ENCODE measurements at regions not wholly inside any gene's neighbourhood (a gene's known extent, or its start where the extent isn't known, plus 50 kb on each side); places are given as distances from the start of the nearest gene placed in this dataset.

GRCh38 chr6:6911391-6911790, 196.4 kb upstream of the RREB1 start:
- Mint-ChIP-seq H3K9me3 (no peaks in the 10 kb centered on the region; the same call in 1 of the 2 replicates), H3K36me3 (ENCODE audit: low read depth) (no peaks in the 10 kb centered on the region), H3K27ac (no peak overlapping the region), H3K27me3 (ENCODE audit: insufficient read depth) (peaks cover 7% of the 10 kb centered on the region), H3K4me1 (ENCODE audit: low read depth) (peaks cover 8% of the 10 kb centered on the region; the same call in 1 of the 2 replicates), H3K4me3 (no peak overlapping the region)
- TF ChIP-seq CTCF (IDR thresholded peaks at IDR 0.05) = no peak
- no peak for DNase-seq

GRCh38 chr6:6912817-6913744, 194.7 kb upstream of the RREB1 start:
- Mint-ChIP-seq H3K4me3 (no peak overlapping the region), H3K4me1 (ENCODE audit: low read depth) (peaks cover 8% of the 10 kb centered on the region; the same call in 1 of the 2 replicates)

GRCh38 chr6:6915219-6915618, 192.5 kb upstream of the RREB1 start:
- Mint-ChIP-seq H3K36me3 (ENCODE audit: low read depth) (no peaks in the 10 kb centered on the region), H3K4me3 (no peak overlapping the region), H3K4me1 (ENCODE audit: low read depth) (peaks cover 8% of the 10 kb centered on the region; the same call in 1 of the 2 replicates), H3K27me3 (ENCODE audit: insufficient read depth) (peaks cover 2% of the 10 kb centered on the region), H3K27ac (no peak overlapping the region), H3K9me3 (no peaks in the 10 kb centered on the region; the same call in 1 of the 2 replicates)
- DNase-seq = no peak
- no peak for TF ChIP-seq CTCF (IDR thresholded peaks at IDR 0.05)

More at GRCh38 chr6:6912817-6913744, 194.7 kb upstream of the RREB1 start:
- H3K9me3 Mint-ChIP-seq = no peaks in the 10 kb centered on the region
- H3K27ac Mint-ChIP-seq = no peak overlapping the region
- H3K36me3 Mint-ChIP-seq (ENCODE audit: low read depth) = no peaks in the 10 kb centered on the region
- DNase-seq = no peak
- peaks cover 7% of the 10 kb centered on the region for H3K27me3 Mint-ChIP-seq (ENCODE audit: insufficient read depth)
- TF ChIP-seq CTCF (IDR thresholded peaks at IDR 0.05) = no peak

GRCh38 chr6:6915813-6916547, 191.8 kb upstream of the RREB1 start:
- no peak overlapping the region for H3K27ac Mint-ChIP-seq
- peak; percentile 20 for DNase-seq
- H3K4me1 Mint-ChIP-seq (ENCODE audit: low read depth) = peaks cover 8% of the 10 kb centered on the region; the same call in 1 of the 2 replicates
- no peaks in the 10 kb centered on the region for H3K36me3 Mint-ChIP-seq (ENCODE audit: low read depth)
- H3K4me3 Mint-ChIP-seq = peak overlapping the region; percentile 44
- H3K9me3 Mint-ChIP-seq = no peaks in the 10 kb centered on the region; the same call in 1 of the 2 replicates
- no peak for TF ChIP-seq CTCF (IDR thresholded peaks at IDR 0.05)
- H3K27me3 Mint-ChIP-seq (ENCODE audit: insufficient read depth) = peaks cover 5% of the 10 kb centered on the region

- Mint-ChIP-seq H3K27ac (no peak overlapping the region), H3K9me3 (no peaks in the 10 kb centered on the region; the same call in 1 of the 2 replicates), H3K4me3 (no peak overlapping the region), H3K4me1 (ENCODE audit: low read depth) (peaks cover 8% of the 10 kb centered on the region; the same call in 1 of the 2 replicates), H3K36me3 (ENCODE audit: low read depth) (no peaks in the 10 kb centered on the region), H3K27me3 (ENCODE audit: insufficient read depth) (peaks cover 5% of the 10 kb centered on the region)
- no peak for DNase-seq
- no peak for TF ChIP-seq CTCF (IDR thresholded peaks at IDR 0.05)
Measured at GRCh38 chr6:6916598-6916997, 191.2 kb upstream of the RREB1 start.

Measured in HFFc6 (cell line).